GM12891 (cell line): ENCODE measurements at regions not wholly inside any gene's neighbourhood (a gene's known extent, or its start where the extent isn't known, plus 50 kb on each side); places are given as distances from the start of the nearest gene placed in this dataset.

Source experiments
- PAX5 ChIP-seq: IDR thresholded peaks from 2 replicates; pipeline ENCODE4 v1.6.1; 2011; ENCODE audit warnings: low read length, moderate library complexity, mild to moderate bottlenecking; ENCODE audit not compliant: insufficient read depth, severe bottlenecking
- POLR2A ChIP-seq: IDR thresholded peaks from 2 replicates; pipeline ENCODE4 v1.6.1; 2011; ENCODE audit warnings: low read depth, low read length, control low read depth
- POLR2AphosphoS5 ChIP-seq: IDR thresholded peaks from 2 replicates; pipeline ENCODE4 v1.6.1; 2011; ENCODE audit warnings: low read depth, low read length, control low read depth
- POU2F2 ChIP-seq: IDR thresholded peaks from 2 replicates; pipeline ENCODE4 v1.6.1; 2011; ENCODE audit warnings: low read depth, mild to moderate bottlenecking, control low read depth, low read length, moderate library complexity
- SPI1 ChIP-seq: IDR thresholded peaks from 2 replicates; pipeline ENCODE4 v1.6.1; 2011; ENCODE audit warnings: low read depth, low read length, control low read depth
- TAF1 ChIP-seq: IDR thresholded peaks from 2 replicates; pipeline ENCODE4 v1.6.1; 2011; ENCODE audit warnings: low read depth, low read length, control low read depth

DNA sequence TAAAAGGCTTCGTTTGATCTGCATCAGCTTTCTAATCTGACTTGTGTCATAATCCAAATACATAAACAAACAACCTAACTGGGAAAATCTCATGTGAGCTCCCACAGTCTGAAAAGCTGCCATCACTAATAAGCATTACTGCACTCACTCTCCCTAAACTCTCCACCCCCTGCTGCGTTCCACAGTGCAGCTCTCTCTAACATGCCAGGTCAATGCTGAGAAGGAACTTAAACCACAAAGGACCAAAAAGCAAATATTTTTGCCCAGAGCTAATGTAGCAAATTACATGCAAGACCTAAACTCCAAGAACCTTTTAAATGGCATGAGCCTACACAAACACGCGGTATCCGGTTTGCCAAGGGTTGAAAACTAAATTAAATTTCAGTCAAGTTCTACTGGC is 542.3 kb upstream of the JARID2 start:
- no peak for TF ChIP-seq POLR2A
- no peak for TF ChIP-seq TAF1
- TF ChIP-seq POLR2AphosphoS5, result no peak
- no peak for TF ChIP-seq SPI1
- no peak for TF ChIP-seq POU2F2
- no peak for TF ChIP-seq PAX5
